IPS-18a (cell line): ENCODE measurements at regions not wholly inside any gene's neighbourhood (a gene's known extent, or its start where the extent isn't known, plus 50 kb on each side); places are given as distances from the start of the nearest gene placed in this dataset.

Experiments
- H3K27ac ChIP-seq: one replicate; pipeline ENCODE4 v1.5.1; 2013; ENCODE audit warnings: low read length
- H3K27me3 ChIP-seq: one replicate; pipeline ENCODE4 v1.6.1; 2013; ENCODE audit warnings: mild to moderate bottlenecking, low read length; ENCODE audit not compliant: control insufficient read depth, insufficient read depth
- H3K36me3 ChIP-seq: one replicate; pipeline ENCODE4 v1.6.1; 2013; ENCODE audit warnings: low read depth, low read length; ENCODE audit not compliant: control insufficient read depth
- H3K4me1 ChIP-seq: one replicate; pipeline ENCODE4 v1.6.1; 2013; ENCODE audit warnings: low read depth, low read length; ENCODE audit not compliant: control insufficient read depth
- H3K4me3 ChIP-seq: one replicate; pipeline ENCODE4 v1.5.1; 2013; ENCODE audit warnings: low read length
- H3K9ac ChIP-seq: one replicate; pipeline ENCODE4 v1.6.1; 2013; ENCODE audit warnings: mild to moderate bottlenecking, low read length, moderate library complexity
- H3K9me3 ChIP-seq: one replicate; pipeline ENCODE4 v1.6.1; 2013; ENCODE audit warnings: low read depth, low read length; ENCODE audit not compliant: control insufficient read depth

GRCh38 chr7:41758321-41758720, 55.4 kb upstream of the INHBA start:
- no peak overlapping the region for H3K4me3 ChIP-seq
- H3K9ac ChIP-seq = no peak overlapping the region
- H3K27ac ChIP-seq = no peak overlapping the region
- H3K4me1 ChIP-seq = peaks cover 4% of the 10 kb centered on the region
- no peaks in the 10 kb centered on the region for H3K27me3 ChIP-seq
- H3K36me3 ChIP-seq = no peaks in the 10 kb centered on the region
- peaks cover 38% of the 10 kb centered on the region for H3K9me3 ChIP-seq

GRCh38 chr7:41756650-41757182, 53.8 kb upstream of the INHBA start:
- no peaks in the 10 kb centered on the region for H3K27me3 ChIP-seq
- no peaks in the 10 kb centered on the region for H3K4me1 ChIP-seq
- H3K4me3 ChIP-seq = no peak overlapping the region
- no peak overlapping the region for H3K9ac ChIP-seq
- peaks cover 39% of the 10 kb centered on the region for H3K9me3 ChIP-seq
- no peaks in the 10 kb centered on the region for H3K36me3 ChIP-seq
- H3K27ac ChIP-seq = no peak overlapping the region

- H3K9me3 ChIP-seq = peaks cover 39% of the 10 kb centered on the region
- no peak overlapping the region for H3K9ac ChIP-seq
- H3K4me1 ChIP-seq = no peaks in the 10 kb centered on the region
- no peaks in the 10 kb centered on the region for H3K27me3 ChIP-seq
- H3K27ac ChIP-seq = no peak overlapping the region
- no peak overlapping the region for H3K4me3 ChIP-seq
- no peaks in the 10 kb centered on the region for H3K36me3 ChIP-seq
Measured at GRCh38 chr7:41755096-41755495, 52.2 kb upstream of the INHBA start.

- no peaks in the 10 kb centered on the region for H3K4me1 ChIP-seq
- H3K9me3 ChIP-seq = peaks cover 39% of the 10 kb centered on the region
Measured at GRCh38 chr7:41754046-41754445, 51.2 kb upstream of the INHBA start.

More at GRCh38 chr7:41754046-41754445, 51.2 kb upstream of the INHBA start:
- Histone ChIP-seq H3K27me3 (no peaks in the 10 kb centered on the region), H3K9ac (no peak overlapping the region), H3K27ac (no peak overlapping the region), H3K36me3 (no peaks in the 10 kb centered on the region), H3K4me3 (no peak overlapping the region)
